ENCODE measurements at regions not wholly inside any gene's neighbourhood (a gene's known extent, or its start where the extent isn't known, plus 50 kb on each side); places are given as distances from the start of the nearest gene placed in this dataset.

DNA sequence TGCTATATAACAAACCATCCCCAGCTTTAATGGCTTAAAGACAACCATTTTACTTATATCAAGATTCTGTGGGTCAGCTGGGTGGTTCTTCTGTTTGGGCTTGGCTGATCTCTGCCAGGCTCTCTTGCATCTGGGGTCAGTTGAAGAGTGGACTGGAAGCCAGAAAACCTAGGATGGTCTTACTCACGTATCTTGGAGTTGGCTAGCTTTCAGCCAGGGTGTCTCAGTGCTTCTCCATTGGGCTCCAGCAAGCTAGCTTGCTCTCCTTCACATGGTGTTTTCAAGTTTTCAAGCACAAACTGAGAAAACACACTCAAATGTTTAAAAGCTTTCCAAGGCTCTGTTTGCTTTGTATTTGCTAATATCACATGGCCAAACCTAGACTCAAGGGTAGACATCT, 146.8 kb downstream of the PIK3R1 start:
- TF ChIP-seq, protein P1, sequence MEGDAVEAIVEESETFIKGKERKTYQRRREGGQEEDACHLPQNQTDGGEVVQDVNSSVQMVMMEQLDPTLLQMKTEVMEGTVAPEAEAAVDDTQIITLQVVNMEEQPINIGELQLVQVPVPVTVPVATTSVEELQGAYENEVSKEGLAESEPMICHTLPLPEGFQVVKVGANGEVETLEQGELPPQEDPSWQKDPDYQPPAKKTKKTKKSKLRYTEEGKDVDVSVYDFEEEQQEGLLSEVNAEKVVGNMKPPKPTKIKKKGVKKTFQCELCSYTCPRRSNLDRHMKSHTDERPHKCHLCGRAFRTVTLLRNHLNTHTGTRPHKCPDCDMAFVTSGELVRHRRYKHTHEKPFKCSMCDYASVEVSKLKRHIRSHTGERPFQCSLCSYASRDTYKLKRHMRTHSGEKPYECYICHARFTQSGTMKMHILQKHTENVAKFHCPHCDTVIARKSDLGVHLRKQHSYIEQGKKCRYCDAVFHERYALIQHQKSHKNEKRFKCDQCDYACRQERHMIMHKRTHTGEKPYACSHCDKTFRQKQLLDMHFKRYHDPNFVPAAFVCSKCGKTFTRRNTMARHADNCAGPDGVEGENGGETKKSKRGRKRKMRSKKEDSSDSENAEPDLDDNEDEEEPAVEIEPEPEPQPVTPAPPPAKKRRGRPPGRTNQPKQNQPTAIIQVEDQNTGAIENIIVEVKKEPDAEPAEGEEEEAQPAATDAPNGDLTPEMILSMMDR (conservative IDR thresholded peaks at IDR 0.05; ENCODE audit: low read depth, low read length) = no peak
- TF ChIP-seq EZH2 (IDR thresholded peaks at IDR 0.05; ENCODE audit: borderline replicate concordance, low read depth, low read length, poor library complexity, severe bottlenecking) = no peak

Data from A673 (cell line).